ENCODE measurements at regions not wholly inside any gene's neighbourhood (a gene's known extent, or its start where the extent isn't known, plus 50 kb on each side); places are given as distances from the start of the nearest gene placed in this dataset.

- TF ChIP-seq POLR2A (IDR thresholded peaks at IDR 0.05) (no peak), CTCF (IDR thresholded peaks at IDR 0.05 in 4 of 5, conservative IDR thresholded peaks at IDR 0.05 in 1 of 5) (no peak)
Measured at GRCh38 chr4:110753466-110753865, 130.6 kb upstream of the PITX2 start.
